DOHH2 (cell line): ENCODE measurements at regions not wholly inside any gene's neighbourhood (a gene's known extent, or its start where the extent isn't known, plus 50 kb on each side); places are given as distances from the start of the nearest gene placed in this dataset.

Experiments used
- CTCF ChIP-seq: fragments of 200-600 bp; sonication (generic); IDR thresholded peaks from one replicate; pipeline ENCODE4 v1.5.1; 2014; ENCODE audit warnings: antibody characterized with exemption, mild to moderate bottlenecking, low read depth, low read length; ENCODE audit not compliant: poor library complexity, severe bottlenecking
- EZH2phosphoT487 ChIP-seq: fragments of 200-600 bp; sonication (generic); IDR thresholded peaks from 2 replicates; pipeline ENCODE4 v1.6.1; 2017; ENCODE audit warnings: borderline replicate concordance, mild to moderate bottlenecking, antibody characterized with exemption, low read length, moderate library complexity, mixed read lengths

GRCh38 chr10:78921895-78922294 is 146.9 kb upstream of the ZMIZ1 start:
- TF ChIP-seq CTCF: no peak
- no peak for TF ChIP-seq EZH2phosphoT487
